HEK293 (cell line): ENCODE measurements at regions not wholly inside any gene's neighbourhood (a gene's known extent, or its start where the extent isn't known, plus 50 kb on each side); places are given as distances from the start of the nearest gene placed in this dataset.

Experiments
- CTCF ChIA-PET: fragments of 350-600 bp; formaldehyde crosslinking; extraction: SDS; loops from one replicate; lab custom pipeline; 2021; ENCODE audit warnings: antibody characterized with exemption; lab: Yijun Ruan, JAX
- POLR2A ChIA-PET: fragments of 300-600 bp; formaldehyde crosslinking; extraction: SDS; loops from one replicate; lab custom pipeline; 2020; ENCODE audit warnings: antibody characterized with exemption, inconsistent platforms; lab: Yijun Ruan, JAX
- H3K27ac ChIP-seq: fragments of 200-500 bp; sonication (Bioruptor generic); 2 replicates; pipeline ENCODE4 v1.5.1; 2014; ENCODE audit warnings: low read depth, low read length, control low read depth, inconsistent platforms; ENCODE audit errors: extremely low read depth
- H3K36me3 ChIP-seq, 2 experiments: fragments of 200-500 bp in 1 of 2; sonication (Bioruptor generic) in 1 of 2; 1 replicate in 1 of 2; 2 replicates in 1 of 2; pipeline ENCODE4 v1.5.1; 2014 to 2017; ENCODE audit warnings: inconsistent platforms in 2 of 2, low read length in 2 of 2; ENCODE audit not compliant: control insufficient read depth in 2 of 2, insufficient read depth in 1 of 2
- H3K4me1 ChIP-seq: fragments of 200-500 bp; sonication (Bioruptor generic); 2 replicates; pipeline ENCODE4 v1.5.1; 2014; ENCODE audit warnings: mild to moderate bottlenecking, low read length, inconsistent platforms; ENCODE audit not compliant: control insufficient read depth, insufficient read depth
- H3K4me3 ChIP-seq: 2 replicates; pipeline ENCODE4 v1.5.1; 2011; ENCODE audit warnings: low read depth, mild to moderate bottlenecking, control low read depth, low read length, moderate library complexity
- H3K9me3 ChIP-seq: fragments of 200-500 bp; sonication (Bioruptor generic); 2 replicates; pipeline ENCODE4 v1.5.1; 2014; ENCODE audit warnings: low read depth, low read length, inconsistent platforms; ENCODE audit not compliant: control insufficient read depth, insufficient read depth
- GLIS1 ChIP-seq: fragments of 450-650 bp; formaldehyde crosslinking; IDR thresholded peaks from 2 replicates; pipeline ENCODE4 v1.5.1; 2016; ENCODE audit warnings: missing biosample characterization, missing genetic modification characterization
- KLF7 ChIP-seq: fragments of 450-650 bp; formaldehyde crosslinking; IDR thresholded peaks from 2 replicates; pipeline ENCODE4 v1.5.1; 2016; ENCODE audit warnings: missing biosample characterization, missing genetic modification characterization, borderline replicate concordance
- KLF8 ChIP-seq: fragments of 450-650 bp; formaldehyde crosslinking; IDR thresholded peaks from 2 replicates; pipeline ENCODE4 v1.5.1; 2016; ENCODE audit warnings: missing biosample characterization, missing genetic modification characterization
- TRIM28 ChIP-seq: IDR thresholded peaks from 2 replicates; pipeline ENCODE4 v1.6.1; 2011; ENCODE audit warnings: low read length, control low read depth, borderline replicate concordance
- ZBTB7A ChIP-seq: fragments of 450-650 bp; formaldehyde crosslinking; IDR thresholded peaks from 2 replicates; pipeline ENCODE4 v1.5.1; 2016; ENCODE audit warnings: low read depth, missing biosample characterization, missing genetic modification characterization
- ZFP69B ChIP-seq: fragments of 450-650 bp; formaldehyde crosslinking; IDR thresholded peaks from 2 replicates; pipeline ENCODE4 v1.5.1; 2016; ENCODE audit warnings: missing biosample characterization, missing genetic modification characterization
- ZNF19 ChIP-seq: fragments of 450-650 bp; formaldehyde crosslinking; IDR thresholded peaks from 2 replicates; pipeline ENCODE4; 2016; ENCODE audit warnings: missing biosample characterization, missing genetic modification characterization, low read depth
- ZNF404 ChIP-seq: fragments of 450-650 bp; formaldehyde crosslinking; IDR thresholded peaks from 2 replicates; pipeline ENCODE4 v1.5.1; 2017; ENCODE audit warnings: missing biosample characterization, missing genetic modification characterization
- ZNF600 ChIP-seq: fragments of 450-650 bp; formaldehyde crosslinking; IDR thresholded peaks from 2 replicates; pipeline ENCODE4 v1.5.1; 2016; ENCODE audit warnings: missing biosample characterization, missing genetic modification characterization
- ZSCAN30 ChIP-seq: fragments of 450-650 bp; IDR thresholded peaks from 2 replicates; pipeline ENCODE4 v1.5.1; 2018; ENCODE audit warnings: missing biosample characterization, mild to moderate bottlenecking, missing genetic modification characterization, moderate library complexity
- TF ChIP-seq, protein P1 (sequence below): fragments of 450-650 bp; formaldehyde crosslinking; IDR thresholded peaks from 2 replicates; pipeline ENCODE4 v1.5.1; 2016; ENCODE audit warnings: missing biosample characterization, missing genetic modification characterization, borderline replicate concordance
- TF ChIP-seq, protein P2 (sequence below): fragments of 450-650 bp; formaldehyde crosslinking; conservative IDR thresholded peaks from 2 replicates; pipeline ENCODE4 v1.5.1; 2016; ENCODE audit warnings: low read depth, missing biosample characterization, missing genetic modification characterization
- TF ChIP-seq, protein P3 (sequence below): fragments of 450-650 bp; formaldehyde crosslinking; IDR thresholded peaks from 2 replicates; pipeline ENCODE4 v1.5.1; 2016; ENCODE audit warnings: missing biosample characterization, missing genetic modification characterization
- TF ChIP-seq, protein P4 (sequence below): fragments of 450-650 bp; formaldehyde crosslinking; IDR thresholded peaks from 2 replicates; pipeline ENCODE4 v1.5.1; 2016; ENCODE audit warnings: missing biosample characterization, missing genetic modification characterization
- TF ChIP-seq, protein P5 (sequence below): fragments of 450-650 bp; formaldehyde crosslinking; optimal IDR thresholded peaks from 2 replicates; pipeline ENCODE3; 2016; ENCODE audit warnings: missing biosample characterization, mild to moderate bottlenecking, missing genetic modification characterization
- TF ChIP-seq, protein P6 (sequence below): sonication (generic); formaldehyde crosslinking; IDR thresholded peaks from 2 replicates; pipeline ENCODE4 v1.8.1; 2022; ENCODE audit warnings: mild to moderate bottlenecking, moderate library complexity, missing genetic modification reagents

DNA sequence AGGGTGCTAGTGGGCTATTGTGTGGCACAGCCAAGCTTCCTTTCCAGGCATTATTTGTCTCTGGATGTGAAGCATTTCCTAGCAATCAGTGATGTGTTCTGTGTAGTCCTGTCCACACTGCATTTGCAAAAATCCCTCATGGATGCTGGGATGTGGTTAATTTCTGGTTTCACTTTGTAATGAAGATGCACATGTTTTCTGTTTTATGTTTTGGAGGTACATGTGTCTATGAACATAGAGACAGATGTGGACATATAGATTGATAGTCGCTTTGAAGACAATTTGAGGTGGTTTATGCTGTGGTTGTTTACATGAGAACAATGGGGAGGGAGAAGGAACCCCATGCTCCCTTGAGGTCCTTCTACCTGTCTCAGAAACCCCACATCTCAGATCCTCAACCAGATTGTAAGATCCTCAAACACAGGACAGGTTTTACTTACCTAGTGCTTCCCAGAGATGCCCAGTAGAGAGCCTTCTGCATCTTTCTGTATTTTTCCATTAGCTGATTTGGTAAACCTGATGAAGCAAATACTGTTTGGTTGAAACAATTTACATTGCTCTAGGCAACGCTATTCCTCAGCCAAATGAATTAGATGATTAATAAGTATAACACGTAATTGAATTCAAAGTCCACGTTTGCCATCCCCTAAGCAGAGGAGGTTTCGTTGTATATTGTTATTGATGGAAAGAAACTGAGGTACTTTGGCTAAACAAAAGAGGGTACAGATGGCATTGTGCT is 204.4 kb downstream of the SPP2 start:
- no peaks in the 10 kb centered on the region for H3K4me1 ChIP-seq
- H3K27ac ChIP-seq = no peak overlapping the region
- CTCF ChIA-PET = interaction anchor here (0.7 to 1.3 kb wide), 3 partner anchors 12 to 565 kb away, joined by 3 to 5 read pairs (median 4); no protein-coding TSS in a partner anchor
- H3K36me3 ChIP-seq = no peaks in the 10 kb centered on the region
- H3K9me3 ChIP-seq = no peaks in the 10 kb centered on the region
- H3K4me3 ChIP-seq = no peak overlapping the region
- POLR2A ChIA-PET = no interaction called here
- no peak for TF ChIP-seq ZSCAN30 (tag by site-specific recombination)
- TF ChIP-seq TRIM28 = no peak
- TF ChIP-seq ZFP69B (tag by site-specific recombination) = no peak
- TF ChIP-seq ZNF600 (tag by site-specific recombination) = no peak
- no peak for TF ChIP-seq KLF8 (tag by site-specific recombination)
- TF ChIP-seq, protein P1, sequence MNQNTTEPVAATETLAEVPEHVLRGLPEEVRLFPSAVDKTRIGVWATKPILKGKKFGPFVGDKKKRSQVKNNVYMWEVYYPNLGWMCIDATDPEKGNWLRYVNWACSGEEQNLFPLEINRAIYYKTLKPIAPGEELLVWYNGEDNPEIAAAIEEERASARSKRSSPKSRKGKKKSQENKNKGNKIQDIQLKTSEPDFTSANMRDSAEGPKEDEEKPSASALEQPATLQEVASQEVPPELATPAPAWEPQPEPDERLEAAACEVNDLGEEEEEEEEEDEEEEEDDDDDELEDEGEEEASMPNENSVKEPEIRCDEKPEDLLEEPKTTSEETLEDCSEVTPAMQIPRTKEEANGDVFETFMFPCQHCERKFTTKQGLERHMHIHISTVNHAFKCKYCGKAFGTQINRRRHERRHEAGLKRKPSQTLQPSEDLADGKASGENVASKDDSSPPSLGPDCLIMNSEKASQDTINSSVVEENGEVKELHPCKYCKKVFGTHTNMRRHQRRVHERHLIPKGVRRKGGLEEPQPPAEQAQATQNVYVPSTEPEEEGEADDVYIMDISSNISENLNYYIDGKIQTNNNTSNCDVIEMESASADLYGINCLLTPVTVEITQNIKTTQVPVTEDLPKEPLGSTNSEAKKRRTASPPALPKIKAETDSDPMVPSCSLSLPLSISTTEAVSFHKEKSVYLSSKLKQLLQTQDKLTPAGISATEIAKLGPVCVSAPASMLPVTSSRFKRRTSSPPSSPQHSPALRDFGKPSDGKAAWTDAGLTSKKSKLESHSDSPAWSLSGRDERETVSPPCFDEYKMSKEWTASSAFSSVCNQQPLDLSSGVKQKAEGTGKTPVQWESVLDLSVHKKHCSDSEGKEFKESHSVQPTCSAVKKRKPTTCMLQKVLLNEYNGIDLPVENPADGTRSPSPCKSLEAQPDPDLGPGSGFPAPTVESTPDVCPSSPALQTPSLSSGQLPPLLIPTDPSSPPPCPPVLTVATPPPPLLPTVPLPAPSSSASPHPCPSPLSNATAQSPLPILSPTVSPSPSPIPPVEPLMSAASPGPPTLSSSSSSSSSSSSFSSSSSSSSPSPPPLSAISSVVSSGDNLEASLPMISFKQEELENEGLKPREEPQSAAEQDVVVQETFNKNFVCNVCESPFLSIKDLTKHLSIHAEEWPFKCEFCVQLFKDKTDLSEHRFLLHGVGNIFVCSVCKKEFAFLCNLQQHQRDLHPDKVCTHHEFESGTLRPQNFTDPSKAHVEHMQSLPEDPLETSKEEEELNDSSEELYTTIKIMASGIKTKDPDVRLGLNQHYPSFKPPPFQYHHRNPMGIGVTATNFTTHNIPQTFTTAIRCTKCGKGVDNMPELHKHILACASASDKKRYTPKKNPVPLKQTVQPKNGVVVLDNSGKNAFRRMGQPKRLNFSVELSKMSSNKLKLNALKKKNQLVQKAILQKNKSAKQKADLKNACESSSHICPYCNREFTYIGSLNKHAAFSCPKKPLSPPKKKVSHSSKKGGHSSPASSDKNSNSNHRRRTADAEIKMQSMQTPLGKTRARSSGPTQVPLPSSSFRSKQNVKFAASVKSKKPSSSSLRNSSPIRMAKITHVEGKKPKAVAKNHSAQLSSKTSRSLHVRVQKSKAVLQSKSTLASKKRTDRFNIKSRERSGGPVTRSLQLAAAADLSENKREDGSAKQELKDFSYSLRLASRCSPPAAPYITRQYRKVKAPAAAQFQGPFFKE (tag by site-specific recombination) = no peak
- TF ChIP-seq ZNF19 (tag by site-specific recombination) = no peak
- TF ChIP-seq ZBTB7A (tag by site-specific recombination) = no peak
- no peak for TF ChIP-seq KLF7 (tag by site-specific recombination)
- no peak for TF ChIP-seq ZNF404 (tag by site-specific recombination)
- no peak for TF ChIP-seq GLIS1
- TF ChIP-seq, protein P2, sequence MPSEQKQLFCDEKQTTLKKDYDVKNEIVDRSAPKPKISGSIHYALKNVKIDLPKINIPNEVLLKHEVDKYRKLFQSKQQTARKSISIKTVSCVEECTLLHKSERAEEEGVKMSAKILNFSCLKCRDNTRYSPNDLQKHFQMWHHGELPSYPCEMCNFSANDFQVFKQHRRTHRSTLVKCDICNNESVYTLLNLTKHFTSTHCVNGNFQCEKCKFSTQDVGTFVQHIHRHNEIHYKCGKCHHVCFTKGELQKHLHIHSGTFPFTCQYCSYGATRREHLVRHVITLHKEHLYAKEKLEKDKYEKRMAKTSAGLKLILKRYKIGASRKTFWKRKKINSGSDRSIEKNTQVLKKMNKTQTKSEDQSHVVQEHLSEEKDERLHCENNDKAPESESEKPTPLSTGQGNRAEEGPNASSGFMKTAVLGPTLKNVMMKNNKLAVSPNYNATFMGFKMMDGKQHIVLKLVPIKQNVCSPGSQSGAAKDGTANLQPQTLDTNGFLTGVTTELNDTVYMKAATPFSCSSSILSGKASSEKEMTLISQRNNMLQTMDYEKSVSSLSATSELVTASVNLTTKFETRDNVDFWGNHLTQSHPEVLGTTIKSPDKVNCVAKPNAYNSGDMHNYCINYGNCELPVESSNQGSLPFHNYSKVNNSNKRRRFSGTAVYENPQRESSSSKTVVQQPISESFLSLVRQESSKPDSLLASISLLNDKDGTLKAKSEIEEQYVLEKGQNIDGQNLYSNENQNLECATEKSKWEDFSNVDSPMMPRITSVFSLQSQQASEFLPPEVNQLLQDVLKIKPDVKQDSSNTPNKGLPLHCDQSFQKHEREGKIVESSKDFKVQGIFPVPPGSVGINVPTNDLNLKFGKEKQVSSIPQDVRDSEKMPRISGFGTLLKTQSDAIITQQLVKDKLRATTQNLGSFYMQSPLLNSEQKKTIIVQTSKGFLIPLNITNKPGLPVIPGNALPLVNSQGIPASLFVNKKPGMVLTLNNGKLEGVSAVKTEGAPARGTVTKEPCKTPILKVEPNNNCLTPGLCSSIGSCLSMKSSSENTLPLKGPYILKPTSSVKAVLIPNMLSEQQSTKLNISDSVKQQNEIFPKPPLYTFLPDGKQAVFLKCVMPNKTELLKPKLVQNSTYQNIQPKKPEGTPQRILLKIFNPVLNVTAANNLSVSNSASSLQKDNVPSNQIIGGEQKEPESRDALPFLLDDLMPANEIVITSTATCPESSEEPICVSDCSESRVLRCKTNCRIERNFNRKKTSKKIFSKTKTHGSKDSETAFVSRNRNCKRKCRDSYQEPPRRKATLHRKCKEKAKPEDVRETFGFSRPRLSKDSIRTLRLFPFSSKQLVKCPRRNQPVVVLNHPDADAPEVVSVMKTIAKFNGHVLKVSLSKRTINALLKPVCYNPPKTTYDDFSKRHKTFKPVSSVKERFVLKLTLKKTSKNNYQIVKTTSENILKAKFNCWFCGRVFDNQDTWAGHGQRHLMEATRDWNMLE (tag by site-specific recombination) = no peak
- TF ChIP-seq, protein P3, sequence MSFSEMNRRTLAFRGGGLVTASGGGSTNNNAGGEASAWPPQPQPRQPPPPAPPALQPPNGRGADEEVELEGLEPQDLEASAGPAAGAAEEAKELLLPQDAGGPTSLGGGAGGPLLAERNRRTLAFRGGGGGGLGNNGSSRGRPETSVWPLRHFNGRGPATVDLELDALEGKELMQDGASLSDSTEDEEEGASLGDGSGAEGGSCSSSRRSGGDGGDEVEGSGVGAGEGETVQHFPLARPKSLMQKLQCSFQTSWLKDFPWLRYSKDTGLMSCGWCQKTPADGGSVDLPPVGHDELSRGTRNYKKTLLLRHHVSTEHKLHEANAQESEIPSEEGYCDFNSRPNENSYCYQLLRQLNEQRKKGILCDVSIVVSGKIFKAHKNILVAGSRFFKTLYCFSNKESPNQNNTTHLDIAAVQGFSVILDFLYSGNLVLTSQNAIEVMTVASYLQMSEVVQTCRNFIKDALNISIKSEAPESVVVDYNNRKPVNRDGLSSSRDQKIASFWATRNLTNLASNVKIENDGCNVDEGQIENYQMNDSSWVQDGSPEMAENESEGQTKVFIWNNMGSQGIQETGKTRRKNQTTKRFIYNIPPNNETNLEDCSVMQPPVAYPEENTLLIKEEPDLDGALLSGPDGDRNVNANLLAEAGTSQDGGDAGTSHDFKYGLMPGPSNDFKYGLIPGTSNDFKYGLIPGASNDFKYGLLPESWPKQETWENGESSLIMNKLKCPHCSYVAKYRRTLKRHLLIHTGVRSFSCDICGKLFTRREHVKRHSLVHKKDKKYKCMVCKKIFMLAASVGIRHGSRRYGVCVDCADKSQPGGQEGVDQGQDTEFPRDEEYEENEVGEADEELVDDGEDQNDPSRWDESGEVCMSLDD (tag by site-specific recombination) = no peak
- TF ChIP-seq, protein P4, sequence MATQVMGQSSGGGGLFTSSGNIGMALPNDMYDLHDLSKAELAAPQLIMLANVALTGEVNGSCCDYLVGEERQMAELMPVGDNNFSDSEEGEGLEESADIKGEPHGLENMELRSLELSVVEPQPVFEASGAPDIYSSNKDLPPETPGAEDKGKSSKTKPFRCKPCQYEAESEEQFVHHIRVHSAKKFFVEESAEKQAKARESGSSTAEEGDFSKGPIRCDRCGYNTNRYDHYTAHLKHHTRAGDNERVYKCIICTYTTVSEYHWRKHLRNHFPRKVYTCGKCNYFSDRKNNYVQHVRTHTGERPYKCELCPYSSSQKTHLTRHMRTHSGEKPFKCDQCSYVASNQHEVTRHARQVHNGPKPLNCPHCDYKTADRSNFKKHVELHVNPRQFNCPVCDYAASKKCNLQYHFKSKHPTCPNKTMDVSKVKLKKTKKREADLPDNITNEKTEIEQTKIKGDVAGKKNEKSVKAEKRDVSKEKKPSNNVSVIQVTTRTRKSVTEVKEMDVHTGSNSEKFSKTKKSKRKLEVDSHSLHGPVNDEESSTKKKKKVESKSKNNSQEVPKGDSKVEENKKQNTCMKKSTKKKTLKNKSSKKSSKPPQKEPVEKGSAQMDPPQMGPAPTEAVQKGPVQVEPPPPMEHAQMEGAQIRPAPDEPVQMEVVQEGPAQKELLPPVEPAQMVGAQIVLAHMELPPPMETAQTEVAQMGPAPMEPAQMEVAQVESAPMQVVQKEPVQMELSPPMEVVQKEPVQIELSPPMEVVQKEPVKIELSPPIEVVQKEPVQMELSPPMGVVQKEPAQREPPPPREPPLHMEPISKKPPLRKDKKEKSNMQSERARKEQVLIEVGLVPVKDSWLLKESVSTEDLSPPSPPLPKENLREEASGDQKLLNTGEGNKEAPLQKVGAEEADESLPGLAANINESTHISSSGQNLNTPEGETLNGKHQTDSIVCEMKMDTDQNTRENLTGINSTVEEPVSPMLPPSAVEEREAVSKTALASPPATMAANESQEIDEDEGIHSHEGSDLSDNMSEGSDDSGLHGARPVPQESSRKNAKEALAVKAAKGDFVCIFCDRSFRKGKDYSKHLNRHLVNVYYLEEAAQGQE (tag by site-specific recombination) = no peak
- TF ChIP-seq, protein P5, sequence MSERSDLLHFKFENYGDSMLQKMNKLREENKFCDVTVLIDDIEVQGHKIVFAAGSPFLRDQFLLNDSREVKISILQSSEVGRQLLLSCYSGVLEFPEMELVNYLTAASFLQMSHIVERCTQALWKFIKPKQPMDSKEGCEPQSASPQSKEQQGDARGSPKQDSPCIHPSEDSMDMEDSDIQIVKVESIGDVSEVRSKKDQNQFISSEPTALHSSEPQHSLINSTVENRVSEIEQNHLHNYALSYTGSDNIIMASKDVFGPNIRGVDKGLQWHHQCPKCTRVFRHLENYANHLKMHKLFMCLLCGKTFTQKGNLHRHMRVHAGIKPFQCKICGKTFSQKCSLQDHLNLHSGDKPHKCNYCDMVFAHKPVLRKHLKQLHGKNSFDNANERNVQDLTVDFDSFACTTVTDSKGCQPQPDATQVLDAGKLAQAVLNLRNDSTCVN = no peak
- TF ChIP-seq, protein P6, sequence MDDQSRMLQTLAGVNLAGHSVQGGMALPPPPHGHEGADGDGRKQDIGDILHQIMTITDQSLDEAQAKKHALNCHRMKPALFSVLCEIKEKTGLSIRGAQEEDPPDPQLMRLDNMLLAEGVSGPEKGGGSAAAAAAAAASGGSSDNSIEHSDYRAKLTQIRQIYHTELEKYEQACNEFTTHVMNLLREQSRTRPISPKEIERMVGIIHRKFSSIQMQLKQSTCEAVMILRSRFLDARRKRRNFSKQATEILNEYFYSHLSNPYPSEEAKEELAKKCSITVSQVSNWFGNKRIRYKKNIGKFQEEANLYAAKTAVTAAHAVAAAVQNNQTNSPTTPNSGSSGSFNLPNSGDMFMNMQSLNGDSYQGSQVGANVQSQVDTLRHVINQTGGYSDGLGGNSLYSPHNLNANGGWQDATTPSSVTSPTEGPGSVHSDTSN (CRISPR knock-in tag) = no peak
